ENCODE measurements at regions not wholly inside any gene's neighbourhood (a gene's known extent, or its start where the extent isn't known, plus 50 kb on each side); places are given as distances from the start of the nearest gene placed in this dataset.
"Not testable (repeated sequence)": the region's sequence is repeated elsewhere in the genome, so short reads cannot be mapped to it uniquely, and the experiment has no call there.

GRCh38 chr4:57331959-57332358 lies 221.8 kb upstream of the IGFBP7 start:
- no peak for DNase-seq (ENCODE audit: low read depth in 2 of 2)

- no peak for DNase-seq (ENCODE audit: low read depth in 2 of 2)
These were observed 219.1 kb upstream of the IGFBP7 start for GRCh38 chr4:57329279-57329678.

GRCh38 chr4:57324673-57325307 lies 214.6 kb upstream of the IGFBP7 start:
- no peak for DNase-seq (ENCODE audit: low read depth in 2 of 2)

GRCh38 chr4:57320849-57321248 lies 210.7 kb upstream of the IGFBP7 start:
- no peak for DNase-seq (ENCODE audit: low read depth in 2 of 2)

- no peak for DNase-seq (ENCODE audit: low read depth in 2 of 2)
These were observed 210.0 kb upstream of the IGFBP7 start for GRCh38 chr4:57320217-57320616.

- DNase-seq (ENCODE audit: low read depth in 2 of 2) = no peak
These were observed 208.5 kb upstream of the IGFBP7 start for GRCh38 chr4:57318703-57319102.

GRCh38 chr4:57314636-57315035 lies 204.5 kb upstream of the IGFBP7 start:
- no peak for DNase-seq (ENCODE audit: low read depth in 2 of 2)

GRCh38 chr4:57312296-57312695 lies 202.1 kb upstream of the IGFBP7 start:
- DNase-seq (ENCODE audit: low read depth in 2 of 2) = no peak

GRCh38 chr4:57309658-57310057 lies 199.5 kb upstream of the IGFBP7 start:
- DNase-seq (ENCODE audit: low read depth in 2 of 2) = no peak

GRCh38 chr4:57308301-57308700 lies 198.1 kb upstream of the IGFBP7 start:
- no peak for DNase-seq (ENCODE audit: low read depth in 2 of 2)

- no peak for DNase-seq (ENCODE audit: low read depth in 2 of 2)
These were observed 195.7 kb upstream of the IGFBP7 start for GRCh38 chr4:57305836-57306235.

GRCh38 chr4:57303012-57303751 lies 193.0 kb upstream of the IGFBP7 start:
- DNase-seq (ENCODE audit: low read depth in 2 of 2) = no peak

GRCh38 chr4:57300300-57300699 lies 190.1 kb upstream of the IGFBP7 start:
- not testable (repeated sequence) for DNase-seq (ENCODE audit: low read depth in 2 of 2)

- no peak for DNase-seq (ENCODE audit: low read depth in 2 of 2)
These were observed 181.7 kb upstream of the IGFBP7 start for GRCh38 chr4:57291911-57292310.

GRCh38 chr4:57287687-57288604 lies 177.8 kb upstream of the IGFBP7 start:
- DNase-seq (ENCODE audit: low read depth in 2 of 2) = no peak

GRCh38 chr4:57282933-57283310 lies 172.7 kb upstream of the IGFBP7 start:
- no peak for DNase-seq (ENCODE audit: low read depth in 2 of 2)

- no peak for DNase-seq (ENCODE audit: low read depth in 2 of 2)
These were observed 170.3 kb upstream of the IGFBP7 start for GRCh38 chr4:57280481-57280880.

- no peak for DNase-seq (ENCODE audit: low read depth in 2 of 2)
These were observed 168.6 kb upstream of the IGFBP7 start for GRCh38 chr4:57278780-57279179.

- DNase-seq (ENCODE audit: low read depth in 2 of 2) = no peak
These were observed 163.9 kb upstream of the IGFBP7 start for GRCh38 chr4:57274082-57274481.

GRCh38 chr4:57270346-57270745 lies 160.2 kb upstream of the IGFBP7 start:
- DNase-seq (ENCODE audit: low read depth in 2 of 2) = no peak

GRCh38 chr4:57265831-57266582 lies 155.8 kb upstream of the IGFBP7 start:
- DNase-seq (ENCODE audit: low read depth in 2 of 2) = no peak

GRCh38 chr4:57254754-57255153 lies 144.6 kb upstream of the IGFBP7 start:
- no peak for DNase-seq (ENCODE audit: low read depth in 2 of 2)

Data from stimulated activated CD4-positive, alpha-beta T cell treated with anti-CD3 and anti-CD28 coated beads, Interleukin-4, amount 100 ng/mL, for 48 hours (primary cell).